Keratinocyte (primary cell): ENCODE measurements at regions not wholly inside any gene's neighbourhood (a gene's known extent, or its start where the extent isn't known, plus 50 kb on each side); places are given as distances from the start of the nearest gene placed in this dataset.

Experiments used
- DNase-seq: peaks from one replicate; pipeline ENCODE4 v3.0.0-alpha.2; 2011; ENCODE audit warnings: low read depth, missing footprints, low spot score
- FAIRE-seq: peaks from 2 replicates; lab custom pipeline; 2011; peaks lifted over from hg19 to GRCh38; lab: Jason Lieb, UNC
- H2AFZ ChIP-seq: 2 replicates; pipeline ENCODE4 v1.6.0; 2012; ENCODE audit warnings: low read length, control low read depth, inconsistent platforms; ENCODE audit not compliant: control insufficient read depth
- H3K27ac ChIP-seq: 2 replicates; pipeline ENCODE4 v1.5.1; 2011; ENCODE audit warnings: low read length; ENCODE audit not compliant: control insufficient read depth, insufficient read depth
- H3K27me3 ChIP-seq: 3 replicates; pipeline ENCODE4 v1.6.0; 2011; ENCODE audit warnings: low read length; ENCODE audit not compliant: control insufficient read depth, insufficient read depth; ENCODE audit errors: extremely low read depth
- H3K36me3 ChIP-seq, 2 experiments: 2 replicates in 1 of 2; 3 replicates in 1 of 2; pipeline ENCODE4 v1.5.1; 2011; ENCODE audit warnings: low read length in 2 of 2, mild to moderate bottlenecking in 1 of 2; ENCODE audit not compliant: control insufficient read depth in 2 of 2, insufficient read depth in 2 of 2; ENCODE audit errors: extremely low read depth in 1 of 2
- H3K4me1 ChIP-seq: 3 replicates; pipeline ENCODE4 v1.5.1; 2011; ENCODE audit warnings: low read length; ENCODE audit not compliant: control insufficient read depth, insufficient read depth; ENCODE audit errors: extremely low read depth
- H3K4me2 ChIP-seq: 3 replicates; pipeline ENCODE4 v1.6.0; 2011; ENCODE audit warnings: low read depth, low read length; ENCODE audit not compliant: control insufficient read depth, insufficient read depth; ENCODE audit errors: extremely low read depth
- H3K4me3 ChIP-seq, 3 experiments: fragments of 200-600 bp in 1 of 3; sonication (generic) in 1 of 3; 2 replicates in 2 of 3; 3 replicates in 1 of 3; pipeline ENCODE4 v1.5.1; 2011 to 2016; ENCODE audit warnings: low read length in 3 of 3, mild to moderate bottlenecking in 3 of 3, control low read depth in 2 of 3, inconsistent platforms in 1 of 3, low read depth in 1 of 3, mixed read lengths in 1 of 3, mixed run types in 1 of 3, moderate library complexity in 1 of 3; ENCODE audit not compliant: control insufficient read depth in 2 of 3, insufficient read depth in 2 of 3; ENCODE audit errors: extremely low read depth in 1 of 3
- H3K79me2 ChIP-seq: 2 replicates; pipeline ENCODE4 v1.6.0; 2012; ENCODE audit warnings: low read length; ENCODE audit not compliant: control insufficient read depth, insufficient read depth
- H3K9ac ChIP-seq: 3 replicates; pipeline ENCODE4 v1.6.0; 2011; ENCODE audit warnings: low read length; ENCODE audit not compliant: control insufficient read depth, insufficient read depth; ENCODE audit errors: extremely low read depth
- H3K9me1 ChIP-seq: 3 replicates; pipeline ENCODE4 v1.6.0; 2011; ENCODE audit warnings: low read length; ENCODE audit not compliant: control insufficient read depth, insufficient read depth; ENCODE audit errors: extremely low read depth
- H3K9me3 ChIP-seq: 2 replicates; pipeline ENCODE4 v1.5.1; 2012; ENCODE audit warnings: low read depth, low read length; ENCODE audit not compliant: control insufficient read depth
- H4K20me1 ChIP-seq: 3 replicates; pipeline ENCODE4 v1.6.0; 2011; ENCODE audit warnings: low read length; ENCODE audit not compliant: control insufficient read depth, insufficient read depth; ENCODE audit errors: extremely low read depth
- CTCF ChIP-seq, 3 experiments: IDR thresholded peaks in 1 of 3; conservative IDR thresholded peaks in 1 of 3; optimal IDR thresholded peaks in 1 of 3; 2 replicates in 2 of 3; 3 replicates in 1 of 3; pipeline versions ENCODE3 to v1.5.1; 2011; ENCODE audit warnings: low read length in 3 of 3, mild to moderate bottlenecking in 3 of 3, moderate library complexity in 2 of 3, control low read depth in 1 of 3, inconsistent platforms in 1 of 3; ENCODE audit not compliant: insufficient read depth in 2 of 3; ENCODE audit errors: extremely low read depth in 1 of 3
- EZH2 ChIP-seq: IDR thresholded peaks from one replicate; pipeline ENCODE4 v1.6.1; 2012; ENCODE audit warnings: inconsistent platforms, mild to moderate bottlenecking, low read length, moderate library complexity
- dilution Hi-C: fragments of 300-500 bp; cut with MboI; formaldehyde crosslinking; loops from one replicate; pipeline ENCODE4 v1.7.0; 2020; ENCODE audit warnings: low sequenced_read_pairs; ENCODE audit not compliant: extremely low pct_ligation_motif_present

- Histone ChIP-seq H3K4me2 (no peak overlapping the region), H3K27ac (no peak overlapping the region), H3K27me3 (no peaks in the 10 kb centered on the region), H3K9me3 (peaks cover 3% of the 10 kb centered on the region), H3K9ac (no peak overlapping the region), H3K9me1 (no peaks in the 10 kb centered on the region), H3K36me3 (no peaks in the 10 kb centered on the region), H3K79me2 (no peaks in the 10 kb centered on the region), H4K20me1 (no peaks in the 10 kb centered on the region), H2AFZ (no peak overlapping the region), H3K4me1 (no peaks in the 10 kb centered on the region), H3K4me3 (no peak overlapping the region)
- TF ChIP-seq CTCF (optimal IDR thresholded peaks at IDR 0.05 in 1 of 3, IDR thresholded peaks at IDR 0.05 in 1 of 3, conservative IDR thresholded peaks at IDR 0.05 in 1 of 3; ENCODE audit: extremely low read depth in 1 of 3, insufficient read depth in 2 of 3, low read length in 3 of 3): no peak
- no peak for TF ChIP-seq EZH2
- FAIRE-seq: no peak
- dilution Hi-C loops: no loop called here
- no peak for DNase-seq
Observed at GRCh38 chr10:129404091-129404490, 63.0 kb upstream of the MGMT start.

DNA sequence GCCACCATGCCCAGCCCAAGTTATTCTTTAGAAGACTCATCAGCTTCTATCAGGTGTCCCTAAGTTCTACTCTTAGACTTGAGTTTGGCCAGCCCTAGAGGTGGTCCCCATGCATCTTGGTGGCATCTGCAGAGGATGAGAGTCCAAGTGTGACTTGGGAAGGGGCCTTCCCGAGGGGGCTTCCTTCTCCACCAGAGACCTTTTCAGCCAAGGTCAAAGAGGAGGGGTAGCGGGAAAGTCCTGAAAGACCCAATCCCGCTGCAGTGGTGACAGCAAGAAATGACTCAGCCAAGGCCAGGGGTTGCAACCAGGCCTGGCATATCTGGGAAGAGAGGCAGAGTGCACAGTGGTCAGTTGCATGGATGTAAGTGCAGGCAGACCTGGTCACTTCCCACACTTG is 61.7 kb upstream of the MGMT start:
- no peak for FAIRE-seq
- Histone ChIP-seq H3K4me1 (no peaks in the 10 kb centered on the region), H3K4me2 (no peak overlapping the region), H3K9me3 (peaks cover 3% of the 10 kb centered on the region), H3K9ac (no peak overlapping the region), H3K79me2 (no peaks in the 10 kb centered on the region), H2AFZ (no peak overlapping the region), H3K36me3 (no peaks in the 10 kb centered on the region), H3K27me3 (no peaks in the 10 kb centered on the region), H4K20me1 (no peaks in the 10 kb centered on the region), H3K4me3 (no peak overlapping the region), H3K27ac (no peak overlapping the region), H3K9me1 (no peaks in the 10 kb centered on the region)
- dilution Hi-C loops: no loop called here
- no peak for TF ChIP-seq CTCF (optimal IDR thresholded peaks at IDR 0.05 in 1 of 3, IDR thresholded peaks at IDR 0.05 in 1 of 3, conservative IDR thresholded peaks at IDR 0.05 in 1 of 3; ENCODE audit: extremely low read depth in 1 of 3, insufficient read depth in 2 of 3, low read length in 3 of 3)
- no peak for TF ChIP-seq EZH2
- DNase-seq: no peak
